K562 (cell line): ENCODE measurements at regions not wholly inside any gene's neighbourhood (a gene's known extent, or its start where the extent isn't known, plus 50 kb on each side); places are given as distances from the start of the nearest gene placed in this dataset.

ENCODE experiments used
- ARHGAP35 ChIP-seq: fragments of 450-650 bp; IDR thresholded peaks from 2 replicates; pipeline ENCODE4 v1.6.1; 2018; ENCODE audit not compliant: partially characterized antibody
- ASH1L ChIP-seq: fragments of 450-650 bp; IDR thresholded peaks from 2 replicates; pipeline ENCODE4 v1.6.1; 2018; ENCODE audit warnings: borderline replicate concordance, mild to moderate bottlenecking, low read depth; ENCODE audit not compliant: partially characterized antibody
- ATF1 ChIP-seq, 2 experiments: fragments of 450-650 bp in 1 of 2; IDR thresholded peaks; 2 replicates each; pipeline ENCODE4 v1.6.1; 2016; ENCODE audit warnings: missing compliant biosample characterization in 1 of 2, missing genetic modification characterization in 1 of 2
- LEF1 ChIP-seq: fragments of 450-650 bp; IDR thresholded peaks from 2 replicates; pipeline ENCODE4 v1.6.1; 2016; ENCODE audit warnings: mild to moderate bottlenecking
- MCM3 ChIP-seq: fragments of 450-650 bp; IDR thresholded peaks from 2 replicates; pipeline ENCODE4 v1.6.1; 2016
- MCM5 ChIP-seq: fragments of 450-650 bp; IDR thresholded peaks from 2 replicates; pipeline ENCODE4 v1.6.1; 2016; ENCODE audit warnings: low read depth
- MCM7 ChIP-seq, 2 experiments: fragments of 450-650 bp; IDR thresholded peaks; 2 replicates each; pipeline ENCODE4 v1.6.1; 2016 to 2018
- NR0B1 ChIP-seq: fragments of 450-650 bp; IDR thresholded peaks from one replicate; pipeline ENCODE4 v1.6.1; 2018; ENCODE audit warnings: mild to moderate bottlenecking, moderate library complexity; ENCODE audit not compliant: partially characterized antibody
- POLR3A ChIP-seq: IDR thresholded peaks from 2 replicates; pipeline ENCODE4 v1.6.1; 2011; ENCODE audit warnings: borderline replicate concordance, mild to moderate bottlenecking, moderate library complexity; ENCODE audit not compliant: insufficient read length, insufficient read depth; ENCODE audit errors: extremely low read depth
- RBM22 ChIP-seq: fragments of 200-400 bp; formaldehyde crosslinking; IDR thresholded peaks from 2 replicates; pipeline ENCODE4 v1.6.1; 2018; ENCODE audit warnings: low read length, low read depth; ENCODE audit not compliant: poor library complexity, severe bottlenecking
- SPI1 ChIP-seq: IDR thresholded peaks from 2 replicates; pipeline ENCODE4 v1.6.1; 2011; ENCODE audit warnings: low read depth, low read length, control low read depth, borderline replicate concordance
- YBX1 ChIP-seq: fragments of 450-650 bp; IDR thresholded peaks from 2 replicates; pipeline ENCODE4 v1.7.1; 2016; ENCODE audit warnings: mild to moderate bottlenecking
- ZSCAN29 ChIP-seq: fragments of 450-650 bp; IDR thresholded peaks from 2 replicates; pipeline ENCODE4 v1.6.1; 2017
- TF ChIP-seq, protein P1 (sequence below): fragments of 450-650 bp; formaldehyde crosslinking; IDR thresholded peaks from 2 replicates; pipeline ENCODE4 v1.4.0; 2022; ENCODE audit warnings: missing genetic modification characterization
- TF ChIP-seq, protein P2 (sequence below): fragments of 250-450 bp; sonication (Bioruptor Pico); IDR thresholded peaks from 2 replicates; pipeline ENCODE4 v1.8.0; 2021; ENCODE audit warnings: moderate library complexity, mild to moderate bottlenecking, inconsistent platforms

GRCh38 chr16:85302018-85302847, 190.0 kb upstream of the CIBAR2 start (continued):
- TF ChIP-seq, protein P1, sequence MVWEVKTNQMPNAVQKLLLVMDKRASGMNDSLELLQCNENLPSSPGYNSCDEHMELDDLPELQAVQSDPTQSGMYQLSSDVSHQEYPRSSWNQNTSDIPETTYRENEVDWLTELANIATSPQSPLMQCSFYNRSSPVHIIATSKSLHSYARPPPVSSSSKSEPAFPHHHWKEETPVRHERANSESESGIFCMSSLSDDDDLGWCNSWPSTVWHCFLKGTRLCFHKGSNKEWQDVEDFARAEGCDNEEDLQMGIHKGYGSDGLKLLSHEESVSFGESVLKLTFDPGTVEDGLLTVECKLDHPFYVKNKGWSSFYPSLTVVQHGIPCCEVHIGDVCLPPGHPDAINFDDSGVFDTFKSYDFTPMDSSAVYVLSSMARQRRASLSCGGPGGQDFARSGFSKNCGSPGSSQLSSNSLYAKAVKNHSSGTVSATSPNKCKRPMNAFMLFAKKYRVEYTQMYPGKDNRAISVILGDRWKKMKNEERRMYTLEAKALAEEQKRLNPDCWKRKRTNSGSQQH (CRISPR knock-in tag), result peak; percentile 81
- TF ChIP-seq RBM22 (no peak), POLR3A (no peak), ASH1L (no peak), MCM5 (no peak), MCM7 (IDR thresholded peaks at IDR 0.05) (no peak), NR0B1 (no peak), LEF1 (peak; percentile 94), ATF1 (CRISPR knock-in tag; IDR thresholded peaks at IDR 0.05) (no peak), ATF1 (tag; IDR thresholded peaks at IDR 0.05) (peak; percentile 76), SPI1 (no peak), YBX1 (no peak), ZSCAN29 (no peak), MCM3 (no peak), ARHGAP35 (no peak)
- TF ChIP-seq, protein P2, sequence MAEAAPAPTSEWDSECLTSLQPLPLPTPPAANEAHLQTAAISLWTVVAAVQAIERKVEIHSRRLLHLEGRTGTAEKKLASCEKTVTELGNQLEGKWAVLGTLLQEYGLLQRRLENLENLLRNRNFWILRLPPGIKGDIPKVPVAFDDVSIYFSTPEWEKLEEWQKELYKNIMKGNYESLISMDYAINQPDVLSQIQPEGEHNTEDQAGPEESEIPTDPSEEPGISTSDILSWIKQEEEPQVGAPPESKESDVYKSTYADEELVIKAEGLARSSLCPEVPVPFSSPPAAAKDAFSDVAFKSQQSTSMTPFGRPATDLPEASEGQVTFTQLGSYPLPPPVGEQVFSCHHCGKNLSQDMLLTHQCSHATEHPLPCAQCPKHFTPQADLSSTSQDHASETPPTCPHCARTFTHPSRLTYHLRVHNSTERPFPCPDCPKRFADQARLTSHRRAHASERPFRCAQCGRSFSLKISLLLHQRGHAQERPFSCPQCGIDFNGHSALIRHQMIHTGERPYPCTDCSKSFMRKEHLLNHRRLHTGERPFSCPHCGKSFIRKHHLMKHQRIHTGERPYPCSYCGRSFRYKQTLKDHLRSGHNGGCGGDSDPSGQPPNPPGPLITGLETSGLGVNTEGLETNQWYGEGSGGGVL (CRISPR knock-in tag), result no peak
